ENCODE measurements at regions not wholly inside any gene's neighbourhood (a gene's known extent, or its start where the extent isn't known, plus 50 kb on each side); places are given as distances from the start of the nearest gene placed in this dataset.

DNA sequence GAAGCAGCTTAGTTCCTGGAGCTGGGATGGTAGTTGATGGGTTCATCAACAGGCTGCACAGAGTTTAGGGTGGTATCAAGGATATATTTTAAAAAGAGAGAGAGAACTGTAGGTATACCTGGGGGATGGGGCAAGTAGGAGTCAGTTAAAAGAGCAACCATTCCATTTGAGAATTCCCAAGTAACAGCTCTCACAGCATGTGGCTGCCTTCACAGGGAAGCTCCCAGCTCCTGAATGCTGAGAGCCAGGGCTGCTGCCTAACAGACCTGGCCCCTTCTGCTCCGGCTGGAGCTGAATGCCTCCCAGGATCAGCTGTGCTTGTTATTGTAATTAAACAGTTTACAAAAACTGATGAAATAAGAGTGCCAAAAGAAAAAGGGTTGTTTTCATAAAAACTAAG, 58.8 kb upstream of the GPR26 start:
- DNase-seq, result no peak

DNA sequence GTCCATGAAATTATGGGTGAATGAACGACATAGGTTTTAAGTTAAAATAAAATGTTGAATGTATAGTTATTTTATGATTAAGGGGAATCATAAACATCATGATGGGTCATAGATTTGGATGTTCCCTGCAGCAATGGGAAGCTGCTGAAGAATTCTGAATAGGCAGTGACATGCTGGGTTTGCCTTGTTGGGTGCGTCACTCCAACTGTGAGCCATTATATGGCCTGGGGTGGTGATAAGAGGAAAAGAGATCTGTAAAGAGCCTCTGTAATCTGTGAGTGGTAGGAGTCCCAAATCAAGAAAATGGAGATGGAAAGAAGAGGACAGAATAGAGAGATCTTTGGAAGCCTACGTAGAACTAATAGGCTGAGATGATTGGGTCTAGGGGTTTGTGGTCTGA, 58.1 kb upstream of the GPR26 start:
- no peak for DNase-seq

DNA sequence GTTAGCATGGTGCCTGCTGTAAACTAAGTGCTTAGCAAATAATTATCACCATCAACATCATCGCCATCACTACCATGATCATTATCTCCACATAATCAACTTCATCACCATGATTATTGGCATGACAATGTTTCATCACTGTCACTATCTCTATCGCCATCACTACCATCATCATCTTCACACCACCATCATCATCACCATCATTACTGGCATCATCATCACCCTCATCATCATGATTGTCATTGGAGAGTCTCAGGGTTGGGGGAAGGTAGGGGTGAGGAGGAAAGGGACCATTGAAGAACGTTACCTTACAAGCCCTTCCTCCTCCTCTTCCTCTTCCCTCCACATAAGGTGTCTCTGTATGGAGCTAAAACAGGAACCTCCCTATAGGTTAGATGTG, 54.9 kb upstream of the GPR26 start:
- no peak for DNase-seq

DNA sequence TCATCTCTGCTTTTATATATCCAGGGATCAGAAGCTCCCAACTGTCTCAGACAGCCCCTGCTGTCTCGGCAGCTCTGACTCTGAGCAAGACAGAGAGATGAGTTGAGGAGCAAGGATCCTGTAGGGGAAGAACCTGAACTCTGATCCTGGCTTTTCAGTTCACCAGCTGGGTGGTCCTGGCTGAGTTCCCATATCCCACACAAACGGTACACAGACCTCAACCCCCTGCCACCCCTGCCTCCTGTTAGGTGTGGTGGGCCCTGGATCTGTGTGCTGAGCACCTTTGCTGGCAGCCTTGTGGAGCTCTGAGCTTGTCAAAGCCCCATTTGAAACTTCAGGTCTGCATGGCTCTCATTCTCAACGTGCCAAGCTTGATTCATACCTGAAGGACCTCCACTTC, 54.3 kb upstream of the GPR26 start:
- no peak for DNase-seq

DNA sequence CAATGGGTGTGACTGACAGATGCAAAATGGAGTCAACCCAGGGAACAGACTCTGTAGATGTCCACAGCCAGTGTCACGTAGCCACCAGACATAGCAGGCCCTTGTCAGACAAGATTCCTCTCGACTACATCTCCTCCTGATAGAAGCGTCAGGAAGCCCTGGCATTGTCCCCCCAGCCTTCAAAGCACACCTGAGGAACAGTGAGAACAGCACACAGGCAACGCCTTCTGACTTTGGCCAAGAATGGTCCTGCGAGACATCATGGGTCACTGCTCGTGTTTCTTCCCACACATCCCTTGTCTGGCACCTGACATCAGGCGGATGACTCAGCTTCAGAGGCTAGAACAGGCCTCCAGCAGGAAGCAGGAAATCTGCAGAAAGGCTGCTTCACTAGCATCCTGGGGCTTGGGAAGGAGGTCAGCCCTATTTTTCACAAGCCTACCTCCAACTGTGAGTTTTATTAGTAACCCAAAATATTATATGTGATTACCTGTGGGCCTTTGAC, 52.8 kb upstream of the GPR26 start:
- no peak for DNase-seq

DNA sequence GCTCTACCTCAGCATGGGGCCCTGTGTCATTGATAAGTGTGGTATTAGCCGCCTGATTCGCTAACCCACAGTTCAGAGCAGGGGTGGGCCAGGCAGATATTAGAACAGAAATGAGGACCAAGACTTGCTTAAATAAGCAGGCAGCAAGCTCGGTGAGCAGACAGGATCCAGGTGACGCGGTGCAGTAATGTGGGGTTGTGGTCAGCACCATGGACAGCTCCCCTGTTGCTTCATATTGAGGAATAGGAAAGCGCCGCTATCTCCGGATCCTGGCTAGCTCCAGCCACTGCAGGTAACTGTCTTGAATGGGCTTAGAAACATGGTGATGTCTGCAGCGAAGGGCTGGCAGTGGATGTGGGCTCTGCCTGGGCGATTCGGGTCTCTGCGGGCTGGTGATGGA, 51.3 kb upstream of the GPR26 start:
- DNase-seq, result peak; percentile 87
